Testis (tissue), 2 donors: ENCODE measurements at regions not wholly inside any gene's neighbourhood (a gene's known extent, or its start where the extent isn't known, plus 50 kb on each side); places are given as distances from the start of the nearest gene placed in this dataset.

ENCODE experiments used
- CTCF ChIP-seq, 3 experiments: fragments of 450-650 bp in 2 of 3; fragments of 200-600 bp in 1 of 3; sonication (generic) in 1 of 3; IDR thresholded peaks; one replicate each; pipeline ENCODE4 v1.5.1; 2016 to 2019; ENCODE audit warnings: antibody characterized with exemption in 3 of 3, mild to moderate bottlenecking in 2 of 3, moderate library complexity in 1 of 3
- POLR2A ChIP-seq: fragments of 450-650 bp; IDR thresholded peaks from one replicate; pipeline ENCODE4 v1.6.1; 2017; ENCODE audit warnings: antibody characterized with exemption, mild to moderate bottlenecking, moderate library complexity

GRCh38 chr11:69215784-69216415, 60.2 kb downstream of the SMIM38 start:
- TF ChIP-seq CTCF (IDR thresholded peaks at IDR 0.05) (no peak), POLR2A (no peak)
